Inferior parietal cortex (tissue), 1 donor: ENCODE measurements at regions not wholly inside any gene's neighbourhood (a gene's known extent, or its start where the extent isn't known, plus 50 kb on each side); places are given as distances from the start of the nearest gene placed in this dataset.
A peak's percentile ranks its signal among the peaks of the same experiment; 100 is the strongest.

Experiments
- DNase-seq: peaks from one replicate; pipeline ENCODE4 v3.0.0-alpha.2; 2016; ENCODE audit errors: extremely low spot score

- no peak for DNase-seq
Measured at GRCh38 chr7:68474661-68475216, 1123.5 kb upstream of the AUTS2 start.

- DNase-seq = no peak
Measured at GRCh38 chr7:68476966-68477365, 1121.3 kb upstream of the AUTS2 start.

DNA sequence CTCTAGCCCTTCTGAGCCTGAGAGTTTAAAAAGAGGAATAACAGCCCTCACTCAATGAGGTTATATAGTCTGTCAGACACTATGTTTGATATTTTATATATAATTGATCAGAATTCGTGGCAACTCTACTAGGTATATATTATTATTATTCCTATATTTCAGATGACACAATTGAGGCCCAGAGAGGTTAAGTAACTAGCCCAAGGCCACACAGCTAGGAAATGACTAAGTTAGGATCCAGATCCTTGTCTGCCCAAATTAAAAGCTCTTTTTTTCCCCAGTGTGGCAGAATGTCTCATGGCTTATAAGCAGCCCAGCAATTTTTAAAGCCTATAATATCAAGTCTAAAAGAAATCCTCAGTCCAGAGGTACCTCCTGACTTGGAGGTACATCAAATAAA lies 1119.9 kb upstream of the AUTS2 start:
- no peak for DNase-seq

DNA sequence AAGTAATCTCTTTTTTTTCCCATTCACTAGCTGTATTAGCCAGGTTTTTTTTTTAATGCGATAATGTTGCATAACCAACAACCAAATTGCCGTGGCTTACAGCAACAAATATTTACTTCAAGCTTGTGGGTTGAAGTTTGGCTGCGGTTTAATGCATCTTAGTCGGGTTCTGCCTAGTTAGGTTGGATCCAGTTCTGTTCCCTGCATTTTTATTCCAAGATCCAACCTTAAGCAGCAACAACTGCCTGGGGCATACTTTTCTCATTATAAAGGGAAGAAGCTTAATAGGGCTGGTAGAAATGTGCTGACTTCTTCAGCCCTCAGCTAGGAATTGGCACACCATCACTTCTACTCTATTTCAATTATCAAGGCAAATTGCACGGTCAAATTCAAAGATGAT lies 1115.5 kb upstream of the AUTS2 start:
- DNase-seq = no peak

DNA sequence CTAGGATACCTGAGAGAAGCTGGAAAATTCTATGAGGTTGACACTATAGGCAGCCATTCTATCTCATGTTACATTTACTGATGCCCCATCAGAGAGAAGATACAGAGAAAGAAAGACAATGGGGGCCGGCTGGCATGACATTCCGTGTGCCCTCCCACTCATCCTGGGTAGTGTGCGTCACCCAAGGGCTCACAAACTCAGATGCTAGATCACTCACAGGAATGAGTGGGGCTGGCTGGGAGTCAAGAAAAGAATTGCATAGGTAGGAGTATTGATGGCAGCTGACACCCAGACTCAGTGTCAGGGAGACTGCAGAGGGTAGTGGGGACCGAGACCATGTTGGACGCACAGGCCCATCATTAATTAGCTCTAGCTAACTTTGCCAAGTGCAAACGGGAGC lies 1113.5 kb upstream of the AUTS2 start:
- DNase-seq = no peak

GRCh38 chr7:68485253-68485917 lies 1112.9 kb upstream of the AUTS2 start:
- no peak for DNase-seq

DNA sequence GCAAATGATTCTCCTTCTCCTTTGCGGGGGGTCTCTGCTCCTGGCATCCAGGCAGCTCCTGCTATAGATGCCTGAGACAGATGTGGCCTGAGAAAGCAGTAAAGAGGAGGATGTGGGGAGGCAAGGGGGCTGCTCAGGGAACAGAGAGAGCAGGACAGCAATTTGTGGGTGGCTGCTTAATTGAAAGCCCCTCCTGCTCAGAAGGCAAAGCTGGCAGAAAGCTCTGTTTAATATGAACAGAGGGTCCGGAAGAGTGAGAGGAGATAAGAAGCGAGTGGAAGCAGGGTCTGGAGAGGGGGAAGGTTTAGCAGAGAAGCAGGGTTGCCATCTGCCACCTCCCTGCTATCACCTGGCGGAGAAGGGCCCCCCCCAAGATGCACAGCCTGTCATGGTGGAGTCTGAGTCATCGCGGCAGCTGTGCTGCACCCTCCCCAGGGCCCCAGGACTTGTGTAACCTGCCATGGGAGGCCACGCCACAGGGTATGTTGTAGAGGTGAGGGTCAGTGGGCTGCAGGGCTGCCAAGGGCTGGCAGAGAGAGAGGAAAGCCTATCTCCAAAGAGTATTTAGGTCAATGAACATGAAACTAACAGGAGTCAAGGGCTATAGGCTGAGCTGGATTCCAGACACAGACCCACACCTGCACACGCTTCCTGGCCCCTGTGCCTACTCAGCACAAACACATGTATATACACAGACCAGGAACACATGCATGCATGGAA lies 1109.8 kb upstream of the AUTS2 start:
- no peak for DNase-seq

- no peak for DNase-seq
Measured at GRCh38 chr7:68491523-68492358, 1106.5 kb upstream of the AUTS2 start.

DNA sequence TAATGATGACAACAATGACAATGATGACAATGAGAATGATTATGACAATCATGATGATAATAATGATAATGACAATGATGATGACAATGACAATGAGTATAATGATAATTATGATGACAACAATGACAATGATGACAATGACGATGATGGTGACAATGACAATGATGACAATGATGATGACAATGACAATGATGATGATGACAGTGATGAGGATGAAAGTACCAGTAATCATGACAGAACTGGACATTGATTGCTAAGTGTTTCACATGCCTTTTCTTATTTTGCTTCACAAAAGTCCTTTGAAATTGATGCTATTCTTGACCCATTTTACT lies 1106.0 kb upstream of the AUTS2 start:
- DNase-seq = no peak

GRCh38 chr7:68503400-68503799 lies 1094.9 kb upstream of the AUTS2 start:
- DNase-seq = no peak

DNA sequence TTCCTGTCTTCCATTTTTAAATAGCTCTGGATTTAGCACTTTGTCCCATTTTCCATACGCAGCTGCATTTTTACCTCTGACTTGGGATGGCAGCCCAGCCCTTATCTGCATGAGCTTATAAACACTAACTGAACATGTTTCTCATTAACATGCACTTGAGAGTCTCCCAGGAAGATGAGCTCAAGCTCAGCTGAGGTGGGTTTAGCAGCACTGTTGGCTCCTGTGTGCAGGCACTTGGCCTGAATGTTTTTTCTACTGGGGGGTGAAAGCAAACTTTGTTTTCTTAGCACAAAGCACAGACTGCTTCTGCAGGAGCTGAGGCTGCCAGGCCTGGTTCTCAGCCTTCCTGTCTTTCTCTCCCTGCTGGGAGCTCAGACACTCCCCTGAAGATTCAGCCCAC lies 1093.6 kb upstream of the AUTS2 start:
- peak; percentile 5 for DNase-seq

- DNase-seq = no peak
Measured at GRCh38 chr7:68505721-68506120, 1092.6 kb upstream of the AUTS2 start.

DNA sequence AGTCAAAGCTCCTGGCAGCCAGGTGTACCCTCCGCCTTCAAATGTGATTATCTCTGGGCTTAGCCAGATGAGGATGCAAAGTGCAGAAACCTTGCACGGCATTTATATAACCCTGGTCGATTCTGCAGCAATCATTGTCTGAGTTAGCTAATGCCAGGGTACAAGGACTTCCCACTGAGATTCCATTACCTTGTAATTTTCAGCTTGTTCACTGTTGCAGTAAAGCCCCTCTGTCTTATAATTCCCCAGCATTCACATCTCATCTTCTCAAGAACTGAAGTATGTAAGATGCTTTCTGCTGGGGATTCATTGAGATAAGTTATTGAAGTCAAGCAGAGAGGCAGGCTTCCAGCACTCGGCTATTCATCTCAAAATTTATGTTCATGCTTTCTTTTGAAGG lies 1090.6 kb upstream of the AUTS2 start:
- DNase-seq = no peak

DNA sequence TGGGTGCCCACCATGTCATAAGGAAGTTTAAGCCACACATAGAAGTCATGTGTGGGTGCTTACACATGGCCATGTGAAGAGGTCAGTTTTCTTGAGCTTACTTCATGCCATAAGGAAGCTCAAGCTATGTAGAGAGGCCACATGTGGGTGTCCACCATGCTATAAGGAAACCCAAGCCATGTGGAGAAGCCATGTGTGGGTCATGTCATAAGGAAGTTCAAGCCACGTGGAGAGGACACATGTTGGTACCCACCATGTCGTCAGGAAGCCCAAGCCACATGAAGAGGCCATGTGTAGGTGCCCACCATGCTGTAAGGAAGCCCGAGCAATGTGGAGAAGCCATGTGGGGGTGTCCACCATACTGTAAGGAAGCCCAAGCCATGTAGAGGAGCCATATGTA lies 1089.2 kb upstream of the AUTS2 start:
- DNase-seq = no peak

DNA sequence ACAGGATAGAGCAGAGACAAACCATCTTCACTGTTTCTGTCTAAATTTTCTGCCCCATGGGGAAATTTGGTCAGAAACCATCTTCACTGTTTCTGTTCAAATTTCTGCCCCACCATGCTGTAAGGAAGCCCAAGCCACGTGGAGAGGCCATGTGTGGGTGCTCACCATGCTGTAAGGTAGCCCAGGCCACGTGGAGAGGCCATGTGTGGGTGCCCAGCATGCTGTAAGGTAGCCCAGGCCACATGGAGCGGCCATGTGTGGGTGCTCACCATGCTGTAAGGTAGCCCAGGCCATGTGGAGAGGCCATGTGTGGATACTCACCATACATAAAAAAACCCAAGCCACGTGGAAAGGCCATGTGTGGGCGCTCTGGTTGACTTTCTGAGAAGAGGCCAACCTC lies 1088.7 kb upstream of the AUTS2 start:
- no peak for DNase-seq

DNA sequence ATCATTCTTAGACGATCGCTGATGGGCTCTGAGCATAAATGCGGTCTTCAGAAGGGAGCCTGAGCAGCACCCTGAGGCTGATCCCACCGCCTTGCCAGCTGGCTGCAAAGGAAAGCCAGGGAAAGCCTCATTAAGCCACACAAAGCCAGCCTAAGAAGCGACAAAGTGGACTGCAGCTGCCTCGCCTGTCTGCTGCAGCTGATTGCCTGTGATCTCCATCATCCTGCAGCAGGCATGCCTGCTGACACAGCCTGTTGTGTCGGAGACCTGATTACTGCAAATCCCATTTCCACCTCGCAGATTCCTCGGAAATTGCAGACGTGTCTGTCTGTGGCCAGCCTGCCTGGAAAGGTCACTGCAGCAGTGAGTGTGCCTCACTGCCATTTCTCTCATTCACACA lies 1087.0 kb upstream of the AUTS2 start:
- no peak for DNase-seq

- no peak for DNase-seq
Measured at GRCh38 chr7:68512466-68512865, 1085.8 kb upstream of the AUTS2 start.

DNA sequence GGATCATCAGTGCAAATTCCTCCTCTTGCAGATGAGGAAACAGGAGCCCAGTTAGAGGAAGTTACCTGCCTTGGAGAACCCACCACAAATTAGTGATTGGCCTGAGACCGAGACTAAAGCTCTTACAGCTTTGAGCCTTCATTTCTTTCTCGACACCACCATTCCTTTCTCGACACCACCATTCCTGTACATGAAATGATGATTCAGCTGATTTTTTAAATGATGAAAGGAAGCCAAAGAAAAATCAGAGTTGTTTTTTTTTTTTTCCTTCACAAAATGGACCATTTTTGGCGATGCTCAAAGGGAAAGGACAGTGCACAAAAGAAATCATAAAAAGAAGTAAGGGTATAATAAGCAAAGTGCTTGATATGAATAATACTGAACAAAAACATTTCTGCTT lies 1080.2 kb upstream of the AUTS2 start:
- DNase-seq = no peak

DNA sequence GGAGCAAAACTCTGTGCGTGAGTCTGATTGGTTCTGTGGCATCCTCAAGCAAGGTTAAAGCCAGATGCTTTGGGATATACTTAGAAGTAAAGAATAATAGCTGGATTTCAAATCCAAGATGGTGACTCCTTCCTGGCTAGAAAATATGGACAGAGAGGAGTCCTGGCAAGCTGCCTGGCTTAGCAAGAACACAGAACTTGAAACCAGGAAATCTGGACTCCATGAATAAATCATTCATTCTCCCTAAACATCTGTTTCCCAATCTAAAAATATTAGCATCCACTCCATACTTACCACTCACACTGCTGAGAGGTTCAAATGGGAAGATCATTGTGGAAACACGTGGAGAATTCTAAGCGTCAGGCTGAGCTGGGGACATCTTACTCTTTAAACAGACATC lies 1074.1 kb upstream of the AUTS2 start:
- DNase-seq = no peak

GRCh38 chr7:68529221-68529620 lies 1069.1 kb upstream of the AUTS2 start:
- DNase-seq = no peak

GRCh38 chr7:68535266-68535665 lies 1063.0 kb upstream of the AUTS2 start:
- no peak for DNase-seq

DNA sequence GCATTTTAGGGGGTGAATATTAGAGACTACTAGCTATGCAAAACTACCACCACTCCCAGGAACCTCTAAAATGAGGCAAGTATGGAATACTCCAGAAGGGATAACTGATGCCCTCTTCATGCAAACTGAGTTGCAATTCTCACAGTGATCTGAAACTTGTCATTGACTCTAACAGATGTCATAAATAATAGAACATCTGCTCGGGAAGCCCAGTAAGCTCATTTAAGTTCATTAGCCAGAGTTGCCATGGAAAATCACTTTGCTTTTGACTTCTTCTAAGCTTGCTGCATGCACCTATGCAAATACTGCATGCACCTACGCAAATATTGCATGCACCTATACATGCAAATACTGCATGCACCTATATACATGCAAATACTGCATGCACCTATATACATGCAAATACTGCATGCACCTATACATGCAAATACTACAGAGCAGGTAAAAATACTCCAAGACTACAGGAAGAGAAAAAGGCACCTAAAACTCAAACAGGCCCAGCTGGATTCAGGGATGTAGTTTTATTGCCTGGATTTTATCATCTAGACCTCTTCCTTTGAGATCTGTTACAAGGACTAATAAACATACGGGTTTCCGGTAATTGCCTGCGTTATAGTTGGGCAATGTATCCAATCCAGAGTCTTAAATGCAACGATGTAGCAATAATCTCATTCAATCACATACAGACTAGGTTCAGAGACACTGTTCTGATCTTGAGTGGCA lies 1061.1 kb upstream of the AUTS2 start:
- no peak for DNase-seq
